ENCODE measurements at regions not wholly inside any gene's neighbourhood (a gene's known extent, or its start where the extent isn't known, plus 50 kb on each side); places are given as distances from the start of the nearest gene placed in this dataset.

DNA sequence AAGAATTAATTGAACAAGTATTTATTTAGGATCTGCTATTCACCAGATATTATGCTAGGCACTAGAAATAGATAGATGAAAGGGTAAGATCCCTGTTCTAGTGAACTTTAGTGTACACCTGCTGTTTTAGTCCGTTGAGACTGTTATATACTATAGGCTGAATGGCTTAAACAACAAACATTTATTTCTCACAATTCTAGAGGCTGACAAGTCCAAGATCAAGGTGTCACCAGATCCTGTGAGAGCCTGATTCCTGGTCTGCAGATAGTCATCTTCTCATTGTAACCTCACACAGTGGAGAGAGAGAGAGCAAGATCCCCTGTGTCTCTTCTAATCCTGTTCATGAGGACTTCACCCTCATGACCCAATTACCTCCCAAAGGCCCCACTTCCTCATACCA is 281.4 kb upstream of the KCNH8 start:
- TF ChIP-seq, protein P1, sequence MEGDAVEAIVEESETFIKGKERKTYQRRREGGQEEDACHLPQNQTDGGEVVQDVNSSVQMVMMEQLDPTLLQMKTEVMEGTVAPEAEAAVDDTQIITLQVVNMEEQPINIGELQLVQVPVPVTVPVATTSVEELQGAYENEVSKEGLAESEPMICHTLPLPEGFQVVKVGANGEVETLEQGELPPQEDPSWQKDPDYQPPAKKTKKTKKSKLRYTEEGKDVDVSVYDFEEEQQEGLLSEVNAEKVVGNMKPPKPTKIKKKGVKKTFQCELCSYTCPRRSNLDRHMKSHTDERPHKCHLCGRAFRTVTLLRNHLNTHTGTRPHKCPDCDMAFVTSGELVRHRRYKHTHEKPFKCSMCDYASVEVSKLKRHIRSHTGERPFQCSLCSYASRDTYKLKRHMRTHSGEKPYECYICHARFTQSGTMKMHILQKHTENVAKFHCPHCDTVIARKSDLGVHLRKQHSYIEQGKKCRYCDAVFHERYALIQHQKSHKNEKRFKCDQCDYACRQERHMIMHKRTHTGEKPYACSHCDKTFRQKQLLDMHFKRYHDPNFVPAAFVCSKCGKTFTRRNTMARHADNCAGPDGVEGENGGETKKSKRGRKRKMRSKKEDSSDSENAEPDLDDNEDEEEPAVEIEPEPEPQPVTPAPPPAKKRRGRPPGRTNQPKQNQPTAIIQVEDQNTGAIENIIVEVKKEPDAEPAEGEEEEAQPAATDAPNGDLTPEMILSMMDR (IDR thresholded peaks at IDR 0.05), result no peak
- no peak for TF ChIP-seq ZFX (IDR thresholded peaks at IDR 0.05; ENCODE audit: borderline replicate concordance)
